GM23338 (cell line): ENCODE measurements at regions not wholly inside any gene's neighbourhood (a gene's known extent, or its start where the extent isn't known, plus 50 kb on each side); places are given as distances from the start of the nearest gene placed in this dataset.

Experiments used
- ATAC-seq: fragments of 200-7000 bp; cut with Tn5 transposase; 3 replicates; pipeline ENCODE4 v1.9.1; 2020
- DNase-seq: peaks from one replicate; pipeline ENCODE4 v3.0.0-alpha.2; 2015; ENCODE audit warnings: low spot score
- H2AFZ ChIP-seq: fragments of 200-600 bp; sonication (generic); 2 replicates; pipeline ENCODE4 v1.8.0; 2016; ENCODE audit warnings: antibody characterized with exemption, mild to moderate bottlenecking, moderate library complexity
- H3F3A ChIP-seq: fragments of 200-600 bp; sonication (generic); replicated peaks from 2 replicates; pipeline ENCODE4 v1.8.0; 2017; ENCODE audit warnings: antibody characterized with exemption, mixed run types, low read depth
- H3K27ac ChIP-seq: fragments of 200-600 bp; sonication (generic); 2 replicates; pipeline ENCODE4 v1.6.1; 2016; ENCODE audit warnings: low read depth
- H3K27me3 ChIP-seq: fragments of 200-600 bp; sonication (generic); 2 replicates; pipeline ENCODE4 v1.8.0; 2016; ENCODE audit warnings: mild to moderate bottlenecking, mixed run types, moderate library complexity; ENCODE audit not compliant: insufficient read depth
- H3K36me3 ChIP-seq: fragments of 200-600 bp; sonication (generic); 2 replicates; pipeline ENCODE4 v1.8.0; 2016; ENCODE audit warnings: mild to moderate bottlenecking; ENCODE audit not compliant: insufficient read depth
- H3K4me1 ChIP-seq: fragments of 200-600 bp; sonication (generic); 2 replicates; pipeline ENCODE4 v1.8.0; 2016; ENCODE audit warnings: mild to moderate bottlenecking, moderate library complexity; ENCODE audit not compliant: insufficient read depth
- H3K4me2 ChIP-seq: fragments of 200-600 bp; sonication (generic); 2 replicates; pipeline ENCODE4 v1.7.1; 2017; ENCODE audit warnings: mixed run types
- H3K4me3 ChIP-seq: fragments of 200-600 bp; sonication (generic); 2 replicates; pipeline ENCODE4 v1.6.1; 2016; ENCODE audit warnings: mixed run types
- H3K79me2 ChIP-seq: fragments of 200-600 bp; sonication (generic); replicated peaks from 2 replicates; pipeline ENCODE4 v1.8.0; 2017; ENCODE audit warnings: mild to moderate bottlenecking; ENCODE audit not compliant: insufficient read depth
- H3K9me2 ChIP-seq: fragments of 200-600 bp; sonication (generic); 2 replicates; pipeline ENCODE4 v1.8.0; 2017; ENCODE audit not compliant: insufficient read depth
- H4K20me1 ChIP-seq: fragments of 200-600 bp; sonication (generic); replicated peaks from 2 replicates; pipeline ENCODE4 v1.8.0; 2017; ENCODE audit warnings: mild to moderate bottlenecking; ENCODE audit not compliant: insufficient read depth
- H3K27ac Mint-ChIP-seq: 2 replicates; pipeline ENCODE4 v1.8.0; 2020; ENCODE audit warnings: inconsistent platforms, mild to moderate bottlenecking, moderate library complexity, mixed read lengths
- H3K27me3 Mint-ChIP-seq: 3 replicates; pipeline ENCODE4 v1.8.0; 2022; ENCODE audit warnings: low read depth, mild to moderate bottlenecking, moderate library complexity, mixed read lengths, inconsistent platforms; ENCODE audit not compliant: insufficient read depth, poor library complexity
- H3K36me3 Mint-ChIP-seq: 3 replicates; pipeline ENCODE4 v1.8.0; 2021; ENCODE audit warnings: low read depth, mild to moderate bottlenecking, inconsistent platforms, moderate library complexity, mixed read lengths
- H3K4me1 Mint-ChIP-seq: 3 replicates; pipeline ENCODE4 v1.8.0; 2020; ENCODE audit warnings: mild to moderate bottlenecking, inconsistent platforms, mixed read lengths
- H3K4me3 Mint-ChIP-seq: 3 replicates; pipeline ENCODE4 v1.8.0; 2021; ENCODE audit warnings: moderate library complexity, mild to moderate bottlenecking, inconsistent platforms, mixed read lengths
- H3K9me3 Mint-ChIP-seq: 3 replicates; pipeline ENCODE4 v1.8.0; 2020; ENCODE audit warnings: moderate library complexity, mild to moderate bottlenecking, inconsistent platforms, mixed read lengths
- CREB1 ChIP-seq: fragments of 250-450 bp; sonication (Bioruptor Pico); IDR thresholded peaks from 2 replicates; pipeline ENCODE4 v1.5.0; 2020; ENCODE audit warnings: low read depth, mild to moderate bottlenecking, moderate library complexity
- EZH2 ChIP-seq: fragments of 200-600 bp; sonication (generic); IDR thresholded peaks from one replicate; pipeline ENCODE4 v1.8.0; 2017; ENCODE audit warnings: antibody characterized with exemption, mild to moderate bottlenecking, low read depth; ENCODE audit not compliant: unreplicated experiment
- EZH2phosphoT487 ChIP-seq: fragments of 200-600 bp; sonication (generic); IDR thresholded peaks from one replicate; pipeline ENCODE4 v1.8.1; 2018; ENCODE audit warnings: antibody characterized with exemption; ENCODE audit not compliant: unreplicated experiment
- JUNB ChIP-seq: IDR thresholded peaks from one replicate; pipeline ENCODE4 v1.6.1; 2016; ENCODE audit warnings: antibody characterized with exemption; ENCODE audit not compliant: unreplicated experiment
- NANOG ChIP-seq: IDR thresholded peaks from 2 replicates; pipeline ENCODE4 v1.6.1; 2016; ENCODE audit warnings: antibody characterized with exemption, borderline replicate concordance
- POLR2AphosphoS5 ChIP-seq: IDR thresholded peaks from 2 replicates; pipeline ENCODE4 v1.6.1; 2016; ENCODE audit warnings: antibody characterized with exemption, low read depth
- STAT1 ChIP-seq: IDR thresholded peaks from one replicate; pipeline ENCODE4 v1.6.1; 2016; ENCODE audit warnings: antibody characterized with exemption; ENCODE audit not compliant: unreplicated experiment
- ZNF114 ChIP-seq: fragments of 250-450 bp; sonication (Bioruptor Pico); IDR thresholded peaks from 2 replicates; pipeline ENCODE4 v1.5.0; 2020; ENCODE audit warnings: mild to moderate bottlenecking, moderate library complexity
- ZNF331 ChIP-seq: fragments of 250-450 bp; sonication (Bioruptor Pico); IDR thresholded peaks from 2 replicates; pipeline ENCODE4 v1.5.0; 2020; ENCODE audit warnings: low read depth, mild to moderate bottlenecking, moderate library complexity
- TF ChIP-seq, protein P1 (sequence below): fragments of 250-450 bp; sonication (Bioruptor Pico); IDR thresholded peaks from 2 replicates; pipeline ENCODE4 v1.5.0; 2020; ENCODE audit warnings: mild to moderate bottlenecking, moderate library complexity
- TF ChIP-seq, protein P2 (sequence below): IDR thresholded peaks from one replicate; pipeline ENCODE4 v1.6.1; 2018; ENCODE audit warnings: antibody characterized with exemption; ENCODE audit not compliant: unreplicated experiment
- TF ChIP-seq, protein P3 (sequence below), 2 experiments: fragments of 200-600 bp in 1 of 2; sonication (generic) in 1 of 2; conservative IDR thresholded peaks; 2 replicates each; pipeline versions ENCODE4 v1.5.1 to v1.6.1; 2016 to 2017; ENCODE audit warnings: antibody characterized with exemption in 2 of 2, low read depth in 2 of 2, mild to moderate bottlenecking in 2 of 2, moderate library complexity in 1 of 2
- TF ChIP-seq, protein P4 (sequence below): IDR thresholded peaks from 2 replicates; pipeline ENCODE4 v1.6.1; 2016; ENCODE audit warnings: antibody characterized with exemption

DNA sequence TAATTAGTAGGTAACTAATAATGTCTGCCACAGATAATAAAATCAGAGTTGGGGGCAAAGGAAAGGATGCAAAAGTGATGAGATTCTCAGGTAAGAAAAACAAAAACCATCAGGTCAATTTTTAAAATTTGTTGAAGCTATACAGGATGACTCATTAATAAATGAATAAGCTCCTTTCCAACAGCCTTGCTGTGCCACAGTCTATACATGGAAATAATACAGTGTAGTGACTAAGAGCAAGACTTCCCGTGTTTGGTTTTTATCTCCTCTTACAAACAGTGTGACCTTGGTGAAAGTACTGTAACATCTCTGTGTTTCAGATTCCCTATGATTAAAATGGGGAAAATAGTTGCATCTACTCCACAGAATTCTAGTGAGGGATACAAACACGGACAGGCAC lies 331.6 kb downstream of the PYDC2 start:
- TF ChIP-seq EZH2phosphoT487 (no peak), ZNF114 (CRISPR knock-in tag) (no peak), JUNB (no peak), ZNF331 (no peak), NANOG (no peak), POLR2AphosphoS5 (no peak), STAT1 (no peak), EZH2 (no peak), CREB1 (CRISPR knock-in tag) (no peak)
- TF ChIP-seq, protein P1, sequence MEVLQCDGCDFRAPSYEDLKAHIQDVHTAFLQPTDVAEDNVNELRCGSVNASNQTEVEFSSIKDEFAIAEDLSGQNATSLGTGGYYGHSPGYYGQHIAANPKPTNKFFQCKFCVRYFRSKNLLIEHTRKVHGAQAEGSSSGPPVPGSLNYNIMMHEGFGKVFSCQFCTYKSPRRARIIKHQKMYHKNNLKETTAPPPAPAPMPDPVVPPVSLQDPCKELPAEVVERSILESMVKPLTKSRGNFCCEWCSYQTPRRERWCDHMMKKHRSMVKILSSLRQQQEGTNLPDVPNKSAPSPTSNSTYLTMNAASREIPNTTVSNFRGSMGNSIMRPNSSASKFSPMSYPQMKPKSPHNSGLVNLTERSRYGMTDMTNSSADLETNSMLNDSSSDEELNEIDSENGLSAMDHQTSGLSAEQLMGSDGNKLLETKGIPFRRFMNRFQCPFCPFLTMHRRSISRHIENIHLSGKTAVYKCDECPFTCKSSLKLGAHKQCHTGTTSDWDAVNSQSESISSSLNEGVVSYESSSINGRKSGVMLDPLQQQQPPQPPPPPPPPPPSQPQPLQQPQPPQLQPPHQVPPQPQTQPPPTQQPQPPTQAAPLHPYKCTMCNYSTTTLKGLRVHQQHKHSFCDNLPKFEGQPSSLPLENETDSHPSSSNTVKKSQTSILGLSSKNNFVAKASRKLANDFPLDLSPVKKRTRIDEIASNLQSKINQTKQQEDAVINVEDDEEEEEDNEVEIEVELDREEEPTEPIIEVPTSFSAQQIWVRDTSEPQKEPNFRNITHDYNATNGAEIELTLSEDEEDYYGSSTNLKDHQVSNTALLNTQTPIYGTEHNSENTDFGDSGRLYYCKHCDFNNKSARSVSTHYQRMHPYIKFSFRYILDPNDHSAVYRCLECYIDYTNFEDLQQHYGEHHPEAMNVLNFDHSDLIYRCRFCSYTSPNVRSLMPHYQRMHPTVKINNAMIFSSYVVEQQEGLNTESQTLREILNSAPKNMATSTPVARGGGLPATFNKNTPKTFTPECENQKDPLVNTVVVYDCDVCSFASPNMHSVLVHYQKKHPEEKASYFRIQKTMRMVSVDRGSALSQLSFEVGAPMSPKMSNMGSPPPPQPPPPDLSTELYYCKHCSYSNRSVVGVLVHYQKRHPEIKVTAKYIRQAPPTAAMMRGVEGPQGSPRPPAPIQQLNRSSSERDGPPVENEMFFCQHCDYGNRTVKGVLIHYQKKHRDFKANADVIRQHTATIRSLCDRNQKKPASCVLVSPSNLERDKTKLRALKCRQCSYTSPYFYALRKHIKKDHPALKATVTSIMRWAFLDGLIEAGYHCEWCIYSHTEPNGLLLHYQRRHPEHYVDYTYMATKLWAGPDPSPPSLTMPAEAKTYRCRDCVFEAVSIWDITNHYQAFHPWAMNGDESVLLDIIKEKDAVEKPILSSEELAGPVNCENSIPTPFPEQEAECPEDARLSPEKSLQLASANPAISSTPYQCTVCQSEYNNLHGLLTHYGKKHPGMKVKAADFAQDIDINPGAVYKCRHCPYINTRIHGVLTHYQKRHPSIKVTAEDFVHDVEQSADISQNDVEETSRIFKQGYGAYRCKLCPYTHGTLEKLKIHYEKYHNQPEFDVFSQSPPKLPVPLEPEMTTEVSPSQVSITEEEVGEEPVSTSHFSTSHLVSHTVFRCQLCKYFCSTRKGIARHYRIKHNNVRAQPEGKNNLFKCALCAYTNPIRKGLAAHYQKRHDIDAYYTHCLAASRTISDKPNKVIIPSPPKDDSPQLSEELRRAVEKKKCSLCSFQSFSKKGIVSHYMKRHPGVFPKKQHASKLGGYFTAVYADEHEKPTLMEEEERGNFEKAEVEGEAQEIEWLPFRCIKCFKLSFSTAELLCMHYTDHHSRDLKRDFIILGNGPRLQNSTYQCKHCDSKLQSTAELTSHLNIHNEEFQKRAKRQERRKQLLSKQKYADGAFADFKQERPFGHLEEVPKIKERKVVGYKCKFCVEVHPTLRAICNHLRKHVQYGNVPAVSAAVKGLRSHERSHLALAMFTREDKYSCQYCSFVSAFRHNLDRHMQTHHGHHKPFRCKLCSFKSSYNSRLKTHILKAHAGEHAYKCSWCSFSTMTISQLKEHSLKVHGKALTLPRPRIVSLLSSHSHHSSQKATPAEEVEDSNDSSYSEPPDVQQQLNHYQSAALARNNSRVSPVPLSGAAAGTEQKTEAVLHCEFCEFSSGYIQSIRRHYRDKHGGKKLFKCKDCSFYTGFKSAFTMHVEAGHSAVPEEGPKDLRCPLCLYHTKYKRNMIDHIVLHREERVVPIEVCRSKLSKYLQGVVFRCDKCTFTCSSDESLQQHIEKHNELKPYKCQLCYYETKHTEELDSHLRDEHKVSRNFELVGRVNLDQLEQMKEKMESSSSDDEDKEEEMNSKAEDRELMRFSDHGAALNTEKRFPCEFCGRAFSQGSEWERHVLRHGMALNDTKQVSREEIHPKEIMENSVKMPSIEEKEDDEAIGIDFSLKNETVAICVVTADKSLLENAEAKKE (CRISPR knock-in tag) = no peak
- TF ChIP-seq, protein P2, sequence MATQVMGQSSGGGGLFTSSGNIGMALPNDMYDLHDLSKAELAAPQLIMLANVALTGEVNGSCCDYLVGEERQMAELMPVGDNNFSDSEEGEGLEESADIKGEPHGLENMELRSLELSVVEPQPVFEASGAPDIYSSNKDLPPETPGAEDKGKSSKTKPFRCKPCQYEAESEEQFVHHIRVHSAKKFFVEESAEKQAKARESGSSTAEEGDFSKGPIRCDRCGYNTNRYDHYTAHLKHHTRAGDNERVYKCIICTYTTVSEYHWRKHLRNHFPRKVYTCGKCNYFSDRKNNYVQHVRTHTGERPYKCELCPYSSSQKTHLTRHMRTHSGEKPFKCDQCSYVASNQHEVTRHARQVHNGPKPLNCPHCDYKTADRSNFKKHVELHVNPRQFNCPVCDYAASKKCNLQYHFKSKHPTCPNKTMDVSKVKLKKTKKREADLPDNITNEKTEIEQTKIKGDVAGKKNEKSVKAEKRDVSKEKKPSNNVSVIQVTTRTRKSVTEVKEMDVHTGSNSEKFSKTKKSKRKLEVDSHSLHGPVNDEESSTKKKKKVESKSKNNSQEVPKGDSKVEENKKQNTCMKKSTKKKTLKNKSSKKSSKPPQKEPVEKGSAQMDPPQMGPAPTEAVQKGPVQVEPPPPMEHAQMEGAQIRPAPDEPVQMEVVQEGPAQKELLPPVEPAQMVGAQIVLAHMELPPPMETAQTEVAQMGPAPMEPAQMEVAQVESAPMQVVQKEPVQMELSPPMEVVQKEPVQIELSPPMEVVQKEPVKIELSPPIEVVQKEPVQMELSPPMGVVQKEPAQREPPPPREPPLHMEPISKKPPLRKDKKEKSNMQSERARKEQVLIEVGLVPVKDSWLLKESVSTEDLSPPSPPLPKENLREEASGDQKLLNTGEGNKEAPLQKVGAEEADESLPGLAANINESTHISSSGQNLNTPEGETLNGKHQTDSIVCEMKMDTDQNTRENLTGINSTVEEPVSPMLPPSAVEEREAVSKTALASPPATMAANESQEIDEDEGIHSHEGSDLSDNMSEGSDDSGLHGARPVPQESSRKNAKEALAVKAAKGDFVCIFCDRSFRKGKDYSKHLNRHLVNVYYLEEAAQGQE = no peak
- TF ChIP-seq, protein P3, sequence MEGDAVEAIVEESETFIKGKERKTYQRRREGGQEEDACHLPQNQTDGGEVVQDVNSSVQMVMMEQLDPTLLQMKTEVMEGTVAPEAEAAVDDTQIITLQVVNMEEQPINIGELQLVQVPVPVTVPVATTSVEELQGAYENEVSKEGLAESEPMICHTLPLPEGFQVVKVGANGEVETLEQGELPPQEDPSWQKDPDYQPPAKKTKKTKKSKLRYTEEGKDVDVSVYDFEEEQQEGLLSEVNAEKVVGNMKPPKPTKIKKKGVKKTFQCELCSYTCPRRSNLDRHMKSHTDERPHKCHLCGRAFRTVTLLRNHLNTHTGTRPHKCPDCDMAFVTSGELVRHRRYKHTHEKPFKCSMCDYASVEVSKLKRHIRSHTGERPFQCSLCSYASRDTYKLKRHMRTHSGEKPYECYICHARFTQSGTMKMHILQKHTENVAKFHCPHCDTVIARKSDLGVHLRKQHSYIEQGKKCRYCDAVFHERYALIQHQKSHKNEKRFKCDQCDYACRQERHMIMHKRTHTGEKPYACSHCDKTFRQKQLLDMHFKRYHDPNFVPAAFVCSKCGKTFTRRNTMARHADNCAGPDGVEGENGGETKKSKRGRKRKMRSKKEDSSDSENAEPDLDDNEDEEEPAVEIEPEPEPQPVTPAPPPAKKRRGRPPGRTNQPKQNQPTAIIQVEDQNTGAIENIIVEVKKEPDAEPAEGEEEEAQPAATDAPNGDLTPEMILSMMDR (conservative IDR thresholded peaks at IDR 0.05; ENCODE audit: low read depth in 2 of 2) = no peak
- TF ChIP-seq, protein P4, sequence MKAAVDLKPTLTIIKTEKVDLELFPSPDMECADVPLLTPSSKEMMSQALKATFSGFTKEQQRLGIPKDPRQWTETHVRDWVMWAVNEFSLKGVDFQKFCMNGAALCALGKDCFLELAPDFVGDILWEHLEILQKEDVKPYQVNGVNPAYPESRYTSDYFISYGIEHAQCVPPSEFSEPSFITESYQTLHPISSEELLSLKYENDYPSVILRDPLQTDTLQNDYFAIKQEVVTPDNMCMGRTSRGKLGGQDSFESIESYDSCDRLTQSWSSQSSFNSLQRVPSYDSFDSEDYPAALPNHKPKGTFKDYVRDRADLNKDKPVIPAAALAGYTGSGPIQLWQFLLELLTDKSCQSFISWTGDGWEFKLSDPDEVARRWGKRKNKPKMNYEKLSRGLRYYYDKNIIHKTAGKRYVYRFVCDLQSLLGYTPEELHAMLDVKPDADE = no peak
- H3K79me2 ChIP-seq = no peaks in the 10 kb centered on the region
- no peak overlapping the region for H3K4me3 Mint-ChIP-seq
- no peak overlapping the region for H3K27ac ChIP-seq
- no peak overlapping the region for H3K27ac Mint-ChIP-seq
- no peak overlapping the region for H3K4me3 ChIP-seq
- H3K4me1 Mint-ChIP-seq = no peaks in the 10 kb centered on the region
- H2AFZ ChIP-seq = no peak overlapping the region
- H3K9me3 Mint-ChIP-seq = peaks cover 33% of the 10 kb centered on the region
- no peaks in the 10 kb centered on the region for H4K20me1 ChIP-seq
- ATAC-seq (no peak), DNase-seq (no peak)
- no peak overlapping the region for H3K4me2 ChIP-seq
- no peaks in the 10 kb centered on the region for H3K4me1 ChIP-seq
- H3K27me3 Mint-ChIP-seq = peaks cover 4% of the 10 kb centered on the region
- no peaks in the 10 kb centered on the region for H3F3A ChIP-seq
- H3K27me3 ChIP-seq = no peaks in the 10 kb centered on the region
- H3K9me2 ChIP-seq = peaks cover 8% of the 10 kb centered on the region; the same call in 1 of the 2 replicates
- no peaks in the 10 kb centered on the region for H3K36me3 ChIP-seq
- peaks cover 27% of the 10 kb centered on the region; the same call in 2 of the 3 replicates for H3K36me3 Mint-ChIP-seq
